ENCODE measurements at regions not wholly inside any gene's neighbourhood (a gene's known extent, or its start where the extent isn't known, plus 50 kb on each side); places are given as distances from the start of the nearest gene placed in this dataset.

- no peak for DNase-seq
Observed at GRCh38 chr14:76607510-76607909, 153.8 kb upstream of the VASH1 start.

- no peak for DNase-seq
Observed at GRCh38 chr14:76612654-76613053, 148.6 kb upstream of the VASH1 start.

GRCh38 chr14:76613616-76614015, 147.7 kb upstream of the VASH1 start:
- no peak for DNase-seq

GRCh38 chr14:76615331-76615730, 145.9 kb upstream of the VASH1 start:
- no peak for DNase-seq

- DNase-seq, result no peak
Observed at GRCh38 chr14:76617440-76617839, 143.8 kb upstream of the VASH1 start.

- DNase-seq, result no peak
Observed at GRCh38 chr14:76636602-76637001, 124.7 kb upstream of the VASH1 start.

GRCh38 chr14:76638841-76639240, 122.4 kb upstream of the VASH1 start:
- DNase-seq, result no peak

GRCh38 chr14:76639606-76640229, 121.5 kb upstream of the VASH1 start:
- no peak for DNase-seq

- no peak for DNase-seq
Observed at GRCh38 chr14:76640923-76641395, 120.3 kb upstream of the VASH1 start.

- DNase-seq, result no peak
Observed at GRCh38 chr14:76641541-76641940, 119.7 kb upstream of the VASH1 start.

- no peak for DNase-seq
Observed at GRCh38 chr14:76643887-76644286, 117.4 kb upstream of the VASH1 start.

GRCh38 chr14:76644855-76645518, 116.3 kb upstream of the VASH1 start:
- no peak for DNase-seq

GRCh38 chr14:76647697-76648298, 113.5 kb upstream of the VASH1 start:
- peak; percentile 26 for DNase-seq

GRCh38 chr14:76651410-76652055, 109.7 kb upstream of the VASH1 start:
- DNase-seq, result no peak

GRCh38 chr14:76653875-76654572, 107.2 kb upstream of the VASH1 start:
- DNase-seq, result no peak

- no peak for DNase-seq
Observed at GRCh38 chr14:76654573-76655108, 106.6 kb upstream of the VASH1 start.

GRCh38 chr14:76655331-76655730, 105.9 kb upstream of the VASH1 start:
- DNase-seq, result no peak

- DNase-seq, result no peak
Observed at GRCh38 chr14:76656592-76656991, 104.7 kb upstream of the VASH1 start.

GRCh38 chr14:76657404-76657803, 103.9 kb upstream of the VASH1 start:
- DNase-seq, result no peak

- DNase-seq, result no peak
Observed at GRCh38 chr14:76657846-76658245, 103.4 kb upstream of the VASH1 start.

- DNase-seq, result no peak
Observed at GRCh38 chr14:76662580-76662979, 98.7 kb upstream of the VASH1 start.

GRCh38 chr14:76664790-76665189, 96.5 kb upstream of the VASH1 start:
- no peak for DNase-seq

GRCh38 chr14:76666746-76667145, 94.5 kb upstream of the VASH1 start:
- no peak for DNase-seq
